Immature natural killer cell (primary cell): ENCODE measurements at regions not wholly inside any gene's neighbourhood (a gene's known extent, or its start where the extent isn't known, plus 50 kb on each side); places are given as distances from the start of the nearest gene placed in this dataset.

ENCODE experiments used
- DNase-seq, 3 donors: peaks; one replicate each; pipeline ENCODE4 v3.0.0; 2022; ENCODE audit warnings: mixed read lengths in 1 of 3
- H3K27ac Mint-ChIP-seq, 6 donors: one replicate each; pipeline ENCODE4 v1.8.0; 2020; ENCODE audit warnings: mixed read lengths in 6 of 6, mild to moderate bottlenecking in 5 of 6, inconsistent platforms in 4 of 6, moderate library complexity in 3 of 6
- H3K27me3 Mint-ChIP-seq, 3 donors: one replicate each; pipeline ENCODE4 v1.8.0; 2020 to 2021; ENCODE audit warnings: low read depth in 3 of 3, mild to moderate bottlenecking in 3 of 3, mixed read lengths in 3 of 3, moderate library complexity in 3 of 3, inconsistent platforms in 1 of 3
- H3K36me3 Mint-ChIP-seq, 3 donors: one replicate each; pipeline ENCODE4 v1.8.0; 2020; ENCODE audit warnings: mixed read lengths in 3 of 3, inconsistent platforms in 2 of 3, mild to moderate bottlenecking in 2 of 3
- H3K4me1 Mint-ChIP-seq, 2 donors: one replicate each; pipeline ENCODE4 v1.8.0; 2020; ENCODE audit warnings: inconsistent platforms in 2 of 2, mild to moderate bottlenecking in 2 of 2, mixed read lengths in 2 of 2, moderate library complexity in 1 of 2
- H3K4me3 Mint-ChIP-seq, 5 donors: one replicate each; pipeline ENCODE4 v1.8.0; 2020; ENCODE audit warnings: mild to moderate bottlenecking in 5 of 5, mixed read lengths in 5 of 5, inconsistent platforms in 3 of 5, moderate library complexity in 3 of 5
- H3K9me3 Mint-ChIP-seq, 6 donors: one replicate each; pipeline ENCODE4 v1.8.0; 2020; ENCODE audit warnings: mild to moderate bottlenecking in 6 of 6, mixed read lengths in 6 of 6, inconsistent platforms in 4 of 6, moderate library complexity in 3 of 6

DNA sequence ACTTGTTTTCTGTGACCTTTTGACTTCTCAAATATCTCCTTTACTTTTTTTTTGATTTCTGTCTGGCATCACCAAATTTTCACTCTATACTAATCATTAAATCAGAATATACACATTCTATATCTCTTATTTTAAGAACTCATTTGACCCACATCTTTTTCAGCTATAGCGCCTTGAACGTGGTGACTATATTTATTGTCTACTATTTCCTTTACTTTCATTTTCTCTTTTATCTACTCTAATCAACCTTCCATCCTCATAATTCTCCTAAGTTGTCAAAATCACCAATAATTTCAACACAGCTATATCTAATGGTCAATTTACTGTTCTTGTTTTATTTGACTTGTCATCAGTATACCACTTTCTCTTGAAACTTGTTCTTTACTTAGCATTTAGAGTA lies 119.0 kb upstream of the CBLB start:
- H3K27me3 Mint-ChIP-seq: peaks cover 0 to 3% (median 1%) of the 10 kb centered on the region in 3 donors
- H3K27ac Mint-ChIP-seq: peak overlapping the region; percentile 65 to 91 (median 77)
- H3K36me3 Mint-ChIP-seq: peaks cover 14 to 19% (median 16%) of the 10 kb centered on the region in 3 donors
- peaks cover 0 to 25% (median 13%) of the 10 kb centered on the region in 6 donors for H3K9me3 Mint-ChIP-seq
- peaks cover 30 to 45% of the 10 kb centered on the region in 2 donors for H3K4me1 Mint-ChIP-seq
- peak in 1 of 3 donors; percentile 14 for DNase-seq
- H3K4me3 Mint-ChIP-seq: peak overlapping the region; percentile 81 to 88 (median 84)

GRCh38 chr3:105988540-105989212 lies 119.9 kb upstream of the CBLB start:
- DNase-seq: no peak
- H3K4me3 Mint-ChIP-seq: peak overlapping the region; percentile 81 to 88 (median 84)
- H3K27ac Mint-ChIP-seq: peak overlapping the region in 5 of 6 donors; percentile 65 to 91 (median 77)
- H3K27me3 Mint-ChIP-seq: peaks cover 0 to 3% (median 1%) of the 10 kb centered on the region in 3 donors
- H3K36me3 Mint-ChIP-seq: peaks cover 14 to 20% (median 17%) of the 10 kb centered on the region in 3 donors
- H3K4me1 Mint-ChIP-seq: peaks cover 30 to 45% of the 10 kb centered on the region in 2 donors
- H3K9me3 Mint-ChIP-seq: peaks cover 0 to 29% (median 16%) of the 10 kb centered on the region in 6 donors

GRCh38 chr3:105996781-105997180 lies 128.0 kb upstream of the CBLB start:
- Mint-ChIP-seq H3K36me3 (peaks cover 12 to 28% (median 18%) of the 10 kb centered on the region in 3 donors), H3K4me3 (no peak overlapping the region), H3K27ac (no peak overlapping the region), H3K4me1 (no peaks in the 10 kb centered on the region), H3K9me3 (peaks cover 11 to 46% (median 23%) of the 10 kb centered on the region in 6 donors), H3K27me3 (peaks cover 0 to 3% (median 0%) of the 10 kb centered on the region in 3 donors)
- DNase-seq: no peak

- peaks cover 0 to 3% (median 0%) of the 10 kb centered on the region in 3 donors for H3K27me3 Mint-ChIP-seq
- H3K4me3 Mint-ChIP-seq: no peak overlapping the region
- H3K9me3 Mint-ChIP-seq: peaks cover 11 to 42% (median 20%) of the 10 kb centered on the region in 6 donors
- no peak for DNase-seq
- H3K4me1 Mint-ChIP-seq: no peaks in the 10 kb centered on the region
- no peak overlapping the region for H3K27ac Mint-ChIP-seq
- H3K36me3 Mint-ChIP-seq: peaks cover 11 to 23% (median 17%) of the 10 kb centered on the region in 3 donors
Measured at GRCh38 chr3:105997466-105997799, 128.6 kb upstream of the CBLB start.

- no peak for DNase-seq
- H3K27ac Mint-ChIP-seq: no peak overlapping the region
- peaks cover 6 to 18% (median 17%) of the 10 kb centered on the region in 3 donors for H3K36me3 Mint-ChIP-seq
- H3K9me3 Mint-ChIP-seq: peaks cover 11 to 37% (median 15%) of the 10 kb centered on the region in 6 donors
- no peaks in the 10 kb centered on the region for H3K4me1 Mint-ChIP-seq
- no peak overlapping the region for H3K4me3 Mint-ChIP-seq
- H3K27me3 Mint-ChIP-seq: peaks cover 0 to 3% (median 0%) of the 10 kb centered on the region in 3 donors
Measured at GRCh38 chr3:105997800-105998526, 129.2 kb upstream of the CBLB start.

DNA sequence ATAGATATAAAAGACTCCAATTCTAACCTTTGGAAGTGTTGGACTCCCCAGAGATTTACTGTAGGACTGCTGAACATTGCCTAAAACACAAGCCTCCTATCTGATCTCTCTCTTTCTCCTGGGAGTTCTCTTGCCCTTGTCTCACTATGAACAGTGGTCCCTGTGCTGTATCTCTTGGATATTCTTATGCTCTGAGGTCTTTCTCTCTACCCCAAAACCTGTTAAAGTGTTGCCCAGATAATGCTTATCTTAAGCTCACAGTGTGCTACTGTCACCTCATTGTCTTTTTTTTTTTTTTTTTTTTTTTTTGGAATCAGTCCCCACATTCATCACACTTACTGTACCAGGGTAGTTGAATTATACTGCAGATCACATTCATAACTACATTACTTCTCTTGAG lies 131.0 kb upstream of the CBLB start:
- Mint-ChIP-seq H3K27ac (no peak overlapping the region), H3K36me3 (peaks cover 6 to 18% (median 17%) of the 10 kb centered on the region in 3 donors), H3K4me1 (no peaks in the 10 kb centered on the region)

DNA sequence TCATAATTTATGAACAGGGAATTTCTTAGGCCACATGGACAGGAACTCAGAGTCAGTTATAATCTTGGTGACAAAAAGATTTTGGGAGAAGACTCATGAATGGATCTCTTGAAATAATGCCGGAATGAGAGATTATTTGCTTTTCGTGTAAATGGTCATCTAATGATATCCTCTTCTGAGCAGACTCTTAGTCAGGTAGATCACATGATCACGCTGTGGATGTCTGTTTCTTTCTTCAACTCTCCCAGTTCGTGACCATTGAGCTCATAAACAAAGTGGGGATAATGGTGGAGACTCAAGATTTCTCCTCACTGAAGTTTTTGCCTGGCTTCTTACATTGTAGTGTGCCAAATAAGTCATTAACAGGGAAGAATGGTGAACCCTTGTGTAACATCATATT lies 133.1 kb upstream of the CBLB start:
- H3K36me3 Mint-ChIP-seq: peaks cover 6 to 13% (median 11%) of the 10 kb centered on the region in 3 donors
- no peak for DNase-seq
- H3K27me3 Mint-ChIP-seq: peaks cover 0 to 3% (median 0%) of the 10 kb centered on the region in 3 donors
- H3K4me1 Mint-ChIP-seq: no peaks in the 10 kb centered on the region
- H3K27ac Mint-ChIP-seq: no peak overlapping the region
- peaks cover 3 to 26% (median 12%) of the 10 kb centered on the region in 6 donors for H3K9me3 Mint-ChIP-seq
- no peak overlapping the region for H3K4me3 Mint-ChIP-seq

More for the DNA sequence above, 131.0 kb upstream of the CBLB start:
- Mint-ChIP-seq H3K27me3 (peaks cover 0 to 3% (median 0%) of the 10 kb centered on the region in 3 donors), H3K4me3 (no peak overlapping the region), H3K9me3 (peaks cover 9 to 35% (median 15%) of the 10 kb centered on the region in 6 donors)
- DNase-seq: no peak

DNA sequence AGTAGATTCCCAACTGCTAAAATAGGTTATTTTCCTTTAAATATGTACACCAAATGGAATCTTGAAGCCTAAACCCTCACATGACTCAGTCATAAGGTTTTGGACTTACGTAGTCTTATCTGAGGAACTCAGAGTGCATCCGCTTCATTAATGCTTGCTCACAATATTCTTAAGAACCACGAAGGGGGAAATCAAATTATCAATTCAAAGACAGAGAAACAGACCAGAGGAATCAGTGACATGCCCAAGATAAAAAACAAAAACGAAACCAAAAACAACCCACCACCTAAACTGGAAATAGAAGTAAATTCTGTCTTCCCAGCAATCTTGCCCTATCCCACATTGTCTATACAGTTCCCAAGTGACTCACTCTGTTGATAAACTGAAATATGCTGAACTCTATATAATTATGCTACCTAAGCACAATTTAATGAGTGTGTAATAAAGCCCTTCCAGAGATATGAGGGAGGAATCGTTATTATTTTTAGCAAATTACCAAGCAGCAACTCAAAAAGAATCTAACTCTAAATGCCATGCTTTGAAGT lies 135.4 kb upstream of the CBLB start:
- peaks cover 6 to 12% (median 8%) of the 10 kb centered on the region in 3 donors for H3K36me3 Mint-ChIP-seq
- H3K27me3 Mint-ChIP-seq: peaks cover 0 to 2% (median 0%) of the 10 kb centered on the region in 3 donors
- peak overlapping the region in 1 of 6 donors; percentile 18 for H3K27ac Mint-ChIP-seq
- peaks cover 0 to 15% (median 5%) of the 10 kb centered on the region in 6 donors for H3K9me3 Mint-ChIP-seq
- H3K4me3 Mint-ChIP-seq: peak overlapping the region in 1 of 5 donors; percentile 74
- DNase-seq: no peak
- H3K4me1 Mint-ChIP-seq: no peaks in the 10 kb centered on the region

DNA sequence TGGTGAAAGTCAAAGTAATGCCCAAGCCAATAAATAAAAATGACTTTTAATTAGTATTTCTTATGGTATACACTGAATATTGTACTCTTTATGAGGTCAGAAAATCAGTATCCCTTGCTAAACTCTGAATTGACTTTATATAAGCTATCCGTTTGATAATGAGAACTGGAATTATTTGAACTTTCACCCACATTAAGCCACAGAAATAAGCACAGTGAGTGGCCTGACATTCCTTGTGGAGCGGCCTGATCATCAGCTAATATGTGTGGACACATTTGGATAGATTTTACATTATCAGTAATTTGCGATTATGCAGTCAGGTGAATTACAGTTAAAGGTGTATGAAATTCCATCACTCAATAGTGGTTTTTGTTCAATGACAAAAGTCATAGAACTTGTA lies 136.0 kb upstream of the CBLB start:
- peaks cover 2 to 5% (median 5%) of the 10 kb centered on the region in 3 donors for H3K36me3 Mint-ChIP-seq
- no peak overlapping the region for H3K27ac Mint-ChIP-seq
- DNase-seq: no peak
- peaks cover 0 to 9% (median 2%) of the 10 kb centered on the region in 6 donors for H3K9me3 Mint-ChIP-seq
- no peaks in the 10 kb centered on the region for H3K4me1 Mint-ChIP-seq
- H3K4me3 Mint-ChIP-seq: no peak overlapping the region
- H3K27me3 Mint-ChIP-seq: peaks cover 0 to 2% (median 0%) of the 10 kb centered on the region in 3 donors

GRCh38 chr3:106006001-106006400 lies 137.2 kb upstream of the CBLB start:
- Mint-ChIP-seq H3K36me3 (no peaks in the 10 kb centered on the region), H3K4me1 (peaks cover 6 to 9% of the 10 kb centered on the region in 2 donors), H3K9me3 (no peaks in the 10 kb centered on the region), H3K27ac (no peak overlapping the region), H3K27me3 (peaks cover 0 to 2% (median 0%) of the 10 kb centered on the region in 3 donors), H3K4me3 (no peak overlapping the region)
- no peak for DNase-seq

DNA sequence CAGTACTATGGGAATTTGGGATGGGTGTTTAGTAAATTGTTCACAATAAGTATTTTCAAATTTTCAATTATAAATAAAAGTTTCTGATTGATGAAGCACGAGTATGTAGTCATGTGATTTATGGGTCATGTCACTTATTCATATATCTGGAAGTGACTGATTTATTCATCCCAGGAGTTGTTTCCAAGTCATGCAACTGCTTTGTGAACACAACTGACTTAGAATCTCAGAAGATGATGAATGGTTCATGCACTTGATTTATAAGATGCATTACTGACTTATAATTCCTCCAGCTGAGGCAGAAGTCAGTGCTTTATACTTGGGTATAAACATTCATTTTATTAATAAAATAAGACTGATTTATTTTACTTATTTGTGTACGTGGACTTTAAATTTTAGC lies 137.8 kb upstream of the CBLB start:
- H3K4me1 Mint-ChIP-seq: peaks cover 7 to 13% of the 10 kb centered on the region in 2 donors
- H3K9me3 Mint-ChIP-seq: no peaks in the 10 kb centered on the region
- no peak overlapping the region for H3K27ac Mint-ChIP-seq
- no peak overlapping the region for H3K4me3 Mint-ChIP-seq
- peaks cover 0 to 2% (median 0%) of the 10 kb centered on the region in 3 donors for H3K27me3 Mint-ChIP-seq
- H3K36me3 Mint-ChIP-seq: no peaks in the 10 kb centered on the region
- no peak for DNase-seq

DNA sequence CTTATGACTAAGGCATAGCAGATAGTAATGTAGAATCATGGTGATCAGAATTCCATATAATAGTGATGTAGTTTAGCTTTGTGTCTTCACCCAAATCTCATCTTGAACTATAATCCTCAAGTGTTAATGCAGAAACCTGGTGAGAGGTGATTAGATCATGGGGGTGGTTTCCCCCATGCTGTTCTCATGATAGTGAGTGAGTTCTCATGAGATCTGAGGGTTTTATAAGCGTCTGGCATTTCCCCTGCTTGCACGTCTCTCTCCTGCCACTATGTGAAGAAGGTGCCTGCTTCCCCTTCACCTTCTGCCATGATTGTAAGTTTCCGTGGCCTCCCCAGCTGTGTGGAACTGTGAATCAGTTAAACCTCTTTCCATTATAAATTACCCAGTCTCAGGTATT lies 138.7 kb upstream of the CBLB start:
- no peaks in the 10 kb centered on the region for H3K9me3 Mint-ChIP-seq
- H3K4me3 Mint-ChIP-seq: no peak overlapping the region
- H3K27ac Mint-ChIP-seq: no peak overlapping the region
- H3K36me3 Mint-ChIP-seq: no peaks in the 10 kb centered on the region
- H3K4me1 Mint-ChIP-seq: peaks cover 7 to 13% of the 10 kb centered on the region in 2 donors
- DNase-seq: no peak
- H3K27me3 Mint-ChIP-seq: peaks cover 0 to 2% (median 0%) of the 10 kb centered on the region in 3 donors

DNA sequence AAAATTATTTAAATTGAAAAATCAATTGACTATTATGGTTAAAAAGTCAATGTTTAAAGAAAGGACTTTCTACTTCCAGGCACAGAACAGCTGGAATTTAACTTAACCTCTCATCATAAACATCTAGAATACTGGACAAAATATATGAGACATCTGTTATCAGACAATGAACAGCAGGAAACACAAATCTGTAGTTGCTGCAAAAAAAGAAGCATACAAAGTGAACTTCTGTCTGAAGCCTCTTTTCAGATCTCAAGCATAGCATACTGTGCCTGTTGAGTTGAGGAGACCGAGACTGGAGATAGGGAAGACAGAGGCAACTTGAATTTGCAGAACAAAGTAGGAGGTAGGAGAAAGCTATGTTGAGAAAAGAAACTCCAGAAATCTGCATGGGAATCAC lies 140.0 kb upstream of the CBLB start:
- Mint-ChIP-seq H3K27me3 (peaks cover 0 to 2% (median 0%) of the 10 kb centered on the region in 3 donors), H3K27ac (no peak overlapping the region), H3K36me3 (no peaks in the 10 kb centered on the region), H3K4me1 (peaks cover 7 to 13% of the 10 kb centered on the region in 2 donors), H3K4me3 (no peak overlapping the region), H3K9me3 (no peaks in the 10 kb centered on the region)
- DNase-seq: no peak

GRCh38 chr3:106010829-106011228 lies 142.0 kb upstream of the CBLB start:
- Mint-ChIP-seq H3K4me1 (peaks cover 7 to 13% of the 10 kb centered on the region in 2 donors), H3K9me3 (no peaks in the 10 kb centered on the region), H3K27me3 (peaks cover 0 to 6% (median 2%) of the 10 kb centered on the region in 3 donors), H3K36me3 (no peaks in the 10 kb centered on the region), H3K27ac (peak overlapping the region in 1 of 6 donors; percentile 64), H3K4me3 (no peak overlapping the region)
- no peak for DNase-seq
